ENCODE measurements at regions not wholly inside any gene's neighbourhood (a gene's known extent, or its start where the extent isn't known, plus 50 kb on each side); places are given as distances from the start of the nearest gene placed in this dataset.

GRCh38 chr3:147941969-147942368, 532.8 kb downstream of the ZIC1 start:
- DNase-seq, result no peak

GRCh38 chr3:147943265-147943945, 534.2 kb downstream of the ZIC1 start:
- DNase-seq, result no peak

GRCh38 chr3:147945968-147946519, 536.9 kb downstream of the ZIC1 start:
- no peak for DNase-seq

- DNase-seq, result no peak
These were observed 547.5 kb downstream of the ZIC1 start for GRCh38 chr3:147956615-147957014.

GRCh38 chr3:147958754-147959153, 549.6 kb downstream of the ZIC1 start:
- no peak for DNase-seq

DNA sequence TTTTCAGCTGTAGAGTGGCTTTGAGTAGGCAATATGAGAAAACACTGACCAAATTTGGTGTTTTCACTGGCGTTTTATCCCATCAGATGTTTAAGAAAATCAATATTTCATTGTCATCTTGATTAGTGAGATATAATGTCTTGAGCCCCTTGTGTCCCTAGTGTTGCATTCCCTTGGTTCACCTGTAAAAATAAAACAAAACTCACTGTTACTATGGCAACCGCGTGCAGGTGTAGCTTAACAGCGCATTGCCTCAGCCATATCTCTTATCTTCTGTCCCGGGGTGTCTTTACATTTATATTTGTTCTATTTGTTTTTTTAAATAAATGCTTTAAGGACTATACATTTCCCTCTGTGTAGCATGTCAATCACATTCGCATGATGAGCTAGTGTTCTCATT, 551.6 kb downstream of the ZIC1 start:
- no peak for DNase-seq

- DNase-seq, result no peak
These were observed 553.4 kb downstream of the ZIC1 start for GRCh38 chr3:147962408-147963164.

DNA sequence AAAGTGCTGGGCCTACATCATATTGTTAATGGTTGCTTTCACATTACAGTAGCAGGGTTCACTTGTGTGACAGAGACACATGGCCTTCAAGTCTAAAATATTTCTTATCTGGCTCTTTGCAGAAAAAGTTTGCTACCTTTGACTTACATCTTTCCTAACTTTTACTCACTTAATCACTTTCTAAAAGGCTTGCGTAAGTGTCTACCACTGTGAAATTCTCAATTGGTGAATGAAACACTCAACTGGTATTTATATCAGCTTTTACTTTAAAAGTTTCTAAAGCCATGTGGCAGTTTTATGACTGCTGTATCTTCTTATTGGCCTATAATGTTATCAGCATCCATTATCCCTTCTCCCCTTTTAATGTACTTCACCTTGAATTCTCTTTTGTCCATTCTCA, 554.5 kb downstream of the ZIC1 start:
- no peak for DNase-seq

- DNase-seq, result no peak
These were observed 566.0 kb downstream of the ZIC1 start for GRCh38 chr3:147975165-147975564.

GRCh38 chr3:147977001-147977400, 567.8 kb downstream of the ZIC1 start:
- DNase-seq, result no peak

DNA sequence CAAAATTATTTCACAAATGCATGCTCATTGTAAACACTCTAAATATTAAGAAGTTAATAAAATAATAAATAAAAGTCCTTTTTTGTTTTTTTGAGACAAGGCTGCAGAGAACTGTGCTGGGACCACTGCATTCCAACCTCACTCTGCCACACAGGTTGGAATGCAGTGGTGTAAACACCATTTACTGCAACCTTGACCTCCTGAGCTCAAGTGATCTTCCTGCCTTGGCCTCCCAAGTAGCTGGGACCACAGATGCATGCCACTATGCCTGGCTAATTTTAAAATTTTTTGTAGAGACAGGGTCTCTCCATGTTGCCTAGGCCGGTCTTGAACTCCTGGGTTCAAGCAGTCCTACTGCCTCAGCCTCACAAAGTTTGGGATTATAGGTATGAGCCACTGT, 578.4 kb downstream of the ZIC1 start:
- DNase-seq, result no peak

DNA sequence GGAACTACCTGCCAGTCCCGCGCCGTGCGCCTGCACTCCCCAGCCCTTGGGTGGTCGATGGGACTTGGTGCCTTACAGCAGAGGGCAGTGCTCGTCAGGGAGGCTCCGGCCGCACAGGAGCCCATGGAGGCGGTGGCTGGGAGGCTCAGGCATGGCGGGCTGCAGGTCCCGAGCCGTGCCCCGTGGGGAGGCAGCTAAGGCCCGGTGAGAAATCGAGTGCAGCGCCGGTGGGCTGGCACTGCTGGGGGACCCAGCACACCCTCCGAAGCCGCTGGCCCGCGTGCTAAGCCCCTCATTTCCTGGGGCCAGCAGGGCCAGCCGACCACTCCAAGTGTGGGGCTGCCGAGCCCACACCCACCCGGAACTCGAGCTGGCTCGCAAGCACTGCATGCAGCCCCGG, 580.2 kb downstream of the ZIC1 start:
- no peak for DNase-seq

- no peak for DNase-seq
These were observed 593.6 kb downstream of the ZIC1 start for GRCh38 chr3:148002705-148003205.

DNA sequence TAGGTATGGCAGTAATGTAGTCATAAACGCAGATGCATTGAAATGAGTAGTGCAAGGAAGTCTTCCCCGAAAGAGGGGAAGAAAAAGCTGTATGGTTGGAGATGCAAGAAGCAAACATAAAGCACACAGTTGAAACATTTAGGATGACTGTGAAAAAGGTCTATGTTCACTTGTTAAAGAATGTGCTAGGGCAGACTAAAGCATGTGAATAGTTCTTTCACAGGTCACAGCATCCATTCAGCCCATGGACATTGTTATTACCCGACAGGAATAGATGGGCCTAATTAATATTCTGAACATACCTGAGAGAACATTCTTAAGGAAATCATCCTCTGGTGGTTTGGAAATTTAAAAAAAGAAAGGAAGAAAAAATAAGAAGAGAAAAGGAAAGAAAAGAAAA, 595.2 kb downstream of the ZIC1 start:
- DNase-seq, result no peak

DNA sequence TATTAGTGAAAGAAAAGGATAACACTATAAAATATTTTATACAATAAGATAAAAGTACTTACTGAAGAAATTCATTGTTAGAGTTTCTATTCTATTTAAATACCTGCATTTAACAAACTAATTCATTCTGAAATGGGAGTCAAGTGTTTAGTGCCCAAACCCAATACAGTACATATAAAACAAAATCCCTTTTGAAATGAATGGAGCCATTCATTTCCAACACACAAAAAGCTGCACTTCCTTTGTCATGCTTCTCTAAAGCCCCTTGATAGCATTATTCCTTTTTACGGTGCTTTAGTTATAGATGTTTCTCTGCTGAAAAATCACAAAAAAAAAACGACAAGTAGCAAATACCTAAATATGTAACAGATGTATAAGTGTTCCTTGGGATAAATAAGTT, 596.3 kb downstream of the ZIC1 start:
- DNase-seq, result no peak

GRCh38 chr3:148006508-148006907, 597.3 kb downstream of the ZIC1 start:
- DNase-seq, result no peak

DNA sequence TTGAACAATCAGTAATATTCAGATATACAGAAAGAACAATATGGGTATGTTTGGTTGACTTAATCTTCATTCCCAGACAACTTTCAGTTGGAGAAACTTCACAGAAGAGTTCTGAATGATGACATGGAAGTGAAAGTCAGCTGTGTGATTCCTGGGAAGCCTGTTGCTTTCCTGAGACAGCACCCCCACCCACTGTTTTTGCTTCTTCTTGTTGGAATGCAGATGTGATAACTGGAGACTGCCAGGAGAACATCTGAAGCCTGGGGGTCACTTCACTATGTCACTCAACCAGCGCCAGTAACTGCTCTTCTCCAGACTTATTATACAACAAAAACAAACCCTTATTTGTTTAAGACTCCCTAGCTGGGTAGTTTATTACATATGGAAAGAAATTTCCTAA, 599.4 kb downstream of the ZIC1 start:
- no peak for DNase-seq

DNA sequence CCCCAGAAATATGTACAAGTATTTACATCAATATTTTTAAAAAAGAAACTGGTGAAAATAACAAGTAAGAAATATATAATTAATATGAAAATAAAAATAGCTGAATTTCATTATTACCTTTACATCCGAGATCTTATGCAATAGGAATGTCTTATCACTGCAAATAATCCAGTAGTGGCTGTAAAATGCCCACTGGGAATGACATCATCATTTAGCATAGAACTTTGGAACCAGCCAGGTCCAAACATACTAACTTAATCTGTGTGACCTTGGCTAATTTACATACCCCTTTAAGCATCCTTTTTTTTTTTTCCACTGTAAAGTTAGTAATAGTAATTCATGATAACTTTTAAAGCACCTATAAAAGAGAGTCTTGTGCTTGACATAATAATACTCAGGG, 611.7 kb downstream of the ZIC1 start:
- no peak for DNase-seq

DNA sequence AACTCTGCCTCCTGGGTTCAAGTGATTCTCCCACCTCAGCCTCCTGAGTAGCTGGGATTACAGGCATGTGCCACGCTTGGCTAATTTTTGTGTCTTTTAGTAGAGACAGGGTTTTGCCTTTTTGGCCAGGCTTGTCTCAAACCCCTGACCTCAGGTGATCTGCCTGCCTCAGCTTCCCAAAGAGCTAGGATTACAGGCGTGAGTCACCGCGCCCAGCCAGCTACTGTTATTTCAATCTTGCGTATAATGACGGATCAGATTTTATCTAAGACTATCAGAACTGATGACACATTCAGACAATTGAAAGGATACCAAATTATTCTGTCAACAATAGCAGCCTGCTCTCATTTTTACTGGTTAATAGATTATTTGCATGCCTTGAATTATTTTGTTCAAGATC, 612.2 kb downstream of the ZIC1 start:
- DNase-seq, result no peak

DNA sequence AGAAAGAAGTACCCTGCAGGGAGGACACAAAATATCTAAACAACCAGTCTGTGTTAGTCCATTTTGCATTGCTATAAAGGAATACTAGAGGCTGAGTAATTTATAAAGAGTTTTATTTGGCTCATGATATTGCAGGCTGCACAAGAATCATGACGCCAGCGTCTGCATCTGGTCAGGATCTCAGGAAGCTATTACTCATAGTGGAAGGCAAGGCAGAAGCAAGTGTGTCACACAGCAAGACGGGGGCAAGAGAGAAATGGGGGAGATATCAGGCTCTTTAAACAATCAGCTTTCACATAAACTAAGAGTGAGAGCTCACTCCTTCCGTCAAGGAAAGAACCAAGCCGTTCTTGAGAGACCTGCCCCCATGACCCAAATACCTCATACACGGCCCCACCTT, 614.8 kb downstream of the ZIC1 start:
- no peak for DNase-seq

- DNase-seq, result no peak
These were observed 616.9 kb downstream of the ZIC1 start for GRCh38 chr3:148026009-148026588.

DNA sequence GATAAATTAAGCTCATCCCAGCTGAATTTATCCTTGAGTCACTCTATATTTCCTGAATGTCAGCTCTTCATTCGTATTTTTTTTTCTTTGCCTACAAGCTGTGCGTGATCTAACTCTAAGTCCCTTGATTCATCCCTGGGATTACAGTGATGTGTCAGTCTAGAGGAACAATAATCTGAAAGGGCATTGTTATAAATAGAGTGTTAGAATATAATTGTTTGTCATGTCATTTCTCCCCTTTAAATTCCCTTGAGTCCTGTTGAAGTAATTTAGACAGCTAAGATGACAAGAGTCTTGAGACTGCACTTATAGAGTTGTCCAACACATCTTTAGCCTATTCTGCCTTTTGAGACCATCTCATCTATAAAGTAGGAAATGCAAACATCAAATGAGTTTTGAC, 621.8 kb downstream of the ZIC1 start:
- no peak for DNase-seq

GRCh38 chr3:148034353-148034752, 625.2 kb downstream of the ZIC1 start:
- DNase-seq, result no peak
